T-cell (primary cell): ENCODE measurements at regions not wholly inside any gene's neighbourhood (a gene's known extent, or its start where the extent isn't known, plus 50 kb on each side); places are given as distances from the start of the nearest gene placed in this dataset.

Experiments
- ATAC-seq, 4 experiments: fragments of 200-7000 bp in 3 of 4; fragments of 150-1000 bp in 1 of 4; cut with Tn5 transposase; replicated peaks in 1 of 4; 1 replicate in 3 of 4; 2 replicates in 1 of 4; pipeline ENCODE4 v1.10.0; 2021; ENCODE audit warnings: moderate library complexity in 3 of 4, mild to moderate bottlenecking in 2 of 4, moderate number of reproducible peaks in 1 of 4
- CTCF ChIA-PET, 2 donors: fragments of 300-600 bp; sonication (Branson Sonifier 250); formaldehyde crosslinking; loops; one replicate each; lab custom pipeline; 2022; ENCODE audit warnings: antibody characterized with exemption in 2 of 2; lab: Charles Lee
- POLR2A ChIA-PET, 2 donors: fragments of 300-600 bp; sonication (Branson Sonifier 250); formaldehyde crosslinking; loops; one replicate each; lab custom pipeline; 2022; ENCODE audit warnings: antibody characterized with exemption in 2 of 2; lab: Charles Lee
- DNase-seq, 35 experiments: peaks; one replicate each; pipeline versions ENCODE4 v3.0.0 to v3.0.0-alpha.2; 2013 to 2023
- H3K27ac ChIP-seq: one replicate; pipeline ENCODE4 v1.5.1; 2013; ENCODE audit warnings: low read length
- H3K27me3 ChIP-seq, 2 experiments: replicated peaks in 1 of 2; 1 replicate in 1 of 2; 2 replicates in 1 of 2; pipeline versions ENCODE4 v1.6.1 to v1.7.0; 2013; ENCODE audit warnings: low read length in 1 of 2, mixed read lengths in 1 of 2; ENCODE audit not compliant: control insufficient read depth in 2 of 2, insufficient read depth in 2 of 2; ENCODE audit errors: extremely low read depth in 1 of 2
- H3K36me3 ChIP-seq, 2 donors: 1 replicate in 1 of 2; 2 replicates in 1 of 2; pipeline versions ENCODE4 v1.6.1 to v1.7.0; 2013; ENCODE audit warnings: low read length in 1 of 2; ENCODE audit not compliant: control insufficient read depth in 2 of 2, insufficient read depth in 1 of 2; ENCODE audit errors: extremely low read depth in 1 of 2
- H3K4me1 ChIP-seq, 2 experiments: 1 replicate in 1 of 2; 2 replicates in 1 of 2; pipeline versions ENCODE4 v1.6.1 to v1.7.0; 2013; ENCODE audit warnings: low read length in 2 of 2, mixed read lengths in 1 of 2; ENCODE audit not compliant: insufficient read depth in 2 of 2, control insufficient read depth in 1 of 2; ENCODE audit errors: extremely low read depth in 1 of 2
- H3K4me3 ChIP-seq, 2 donors: 1 replicate in 1 of 2; 2 replicates in 1 of 2; pipeline versions ENCODE4 v1.5.1 to v1.7.0; 2013; ENCODE audit warnings: mild to moderate bottlenecking in 2 of 2, low read length in 1 of 2, moderate library complexity in 1 of 2; ENCODE audit not compliant: control insufficient read depth in 1 of 2; ENCODE audit errors: extremely low read depth in 1 of 2
- H3K9me3 ChIP-seq: 2 replicates; pipeline ENCODE4 v1.7.0; 2013
- H3K27ac Mint-ChIP-seq, 2 donors: one replicate each; pipeline ENCODE4 v1.8.0; 2020 to 2021; ENCODE audit warnings: mild to moderate bottlenecking in 2 of 2, mixed read lengths in 2 of 2
- H3K27me3 Mint-ChIP-seq, 2 donors: one replicate each; pipeline ENCODE4 v1.8.0; 2021 to 2022; ENCODE audit warnings: mixed read lengths in 2 of 2
- H3K36me3 Mint-ChIP-seq: one replicate; pipeline ENCODE4 v1.8.0; 2021; ENCODE audit warnings: mixed read lengths
- H3K4me1 Mint-ChIP-seq, 3 donors: one replicate each; pipeline ENCODE4 v1.8.0; 2020 to 2022; ENCODE audit warnings: mixed read lengths in 3 of 3, mild to moderate bottlenecking in 1 of 3
- H3K4me3 Mint-ChIP-seq, 3 donors: one replicate each; pipeline ENCODE4 v1.8.0; 2020 to 2022; ENCODE audit warnings: mild to moderate bottlenecking in 3 of 3, mixed read lengths in 3 of 3, moderate library complexity in 3 of 3
- H3K9me3 Mint-ChIP-seq, 3 donors: one replicate each; pipeline ENCODE4 v1.8.0; 2020 to 2022; ENCODE audit warnings: mixed read lengths in 3 of 3
- WGBS: methylation state at CpG from one replicate; pipeline ENCODE4 v1.1.5; 2013; ENCODE audit warnings: missing lambda C conversion rate; ENCODE audit not compliant: insufficient coverage; 5-methylcytosine and 5-hydroxymethylcytosine counted together

GRCh38 chr11:15769203-15769602, 587.1 kb downstream of the SOX6 start:
- 83% methylated on average over 1 of the region's 3 CpGs for WGBS
- Histone ChIP-seq H3K36me3 (no peaks in the 10 kb centered on the region), H3K27me3 (no peaks in the 10 kb centered on the region), H3K4me1 (no peaks in the 10 kb centered on the region), H3K9me3 (no peaks in the 10 kb centered on the region), H3K4me3 (no peak overlapping the region), H3K27ac (no peak overlapping the region)
- H3K9me3 Mint-ChIP-seq = peaks cover 0 to 2% (median 0%) of the 10 kb centered on the region in 3 donors
- peaks cover 0 to 4% of the 10 kb centered on the region in 2 donors for H3K27me3 Mint-ChIP-seq
- H3K27ac Mint-ChIP-seq = no peak overlapping the region
- H3K4me3 Mint-ChIP-seq = no peak overlapping the region
- no peak for DNase-seq
- ChIA-PET CTCF (no interaction called here), POLR2A (no interaction called here)
- H3K4me1 Mint-ChIP-seq = no peaks in the 10 kb centered on the region
- no peaks in the 10 kb centered on the region for H3K36me3 Mint-ChIP-seq
- ATAC-seq = no peak

- peaks cover 0 to 4% of the 10 kb centered on the region in 2 donors for H3K27me3 Mint-ChIP-seq
- no peaks in the 10 kb centered on the region for H3K4me1 Mint-ChIP-seq
- no peaks in the 10 kb centered on the region for H3K27me3 ChIP-seq
- DNase-seq (peak in 1 of 35 experiments; percentile 5), ATAC-seq (no peak)
- H3K36me3 Mint-ChIP-seq = no peaks in the 10 kb centered on the region
- no peaks in the 10 kb centered on the region for H3K4me1 ChIP-seq
- H3K36me3 ChIP-seq = no peaks in the 10 kb centered on the region
- WGBS = no CpG with 5 or more reads among the region's 1 CpG
- H3K27ac Mint-ChIP-seq = no peak overlapping the region
- no peak overlapping the region for H3K27ac ChIP-seq
- ChIA-PET CTCF (no interaction called here), POLR2A (no interaction called here)
- H3K4me3 ChIP-seq = no peak overlapping the region
- no peaks in the 10 kb centered on the region for H3K9me3 Mint-ChIP-seq
- no peak overlapping the region for H3K4me3 Mint-ChIP-seq
- H3K9me3 ChIP-seq = no peaks in the 10 kb centered on the region
Measured at GRCh38 chr11:15770798-15771414, 585.4 kb downstream of the SOX6 start.

- POLR2A ChIA-PET = no interaction called here
Measured at GRCh38 chr11:15772547-15772946, 583.8 kb downstream of the SOX6 start.

DNA sequence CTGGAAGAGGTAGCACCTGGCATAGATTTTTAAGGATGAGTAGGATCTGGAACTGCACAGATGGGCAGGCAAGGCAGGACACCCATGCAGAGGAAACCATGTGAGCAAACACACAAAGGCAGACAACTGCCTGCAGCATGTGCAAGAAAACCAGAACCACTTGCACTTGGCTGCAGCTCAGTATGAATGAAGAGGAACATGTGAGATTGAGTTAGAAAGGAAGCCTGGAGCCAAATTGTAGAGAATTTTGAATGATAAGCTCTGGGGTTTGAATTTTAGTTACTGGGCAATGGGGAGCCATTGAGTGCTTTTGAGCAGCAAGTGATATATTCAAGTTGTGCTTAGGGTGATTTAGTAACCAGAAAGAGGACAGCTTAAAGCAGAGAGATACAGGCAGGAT, 583.4 kb downstream of the SOX6 start:
- peaks cover 0 to 4% of the 10 kb centered on the region in 2 donors for H3K27me3 Mint-ChIP-seq

More at GRCh38 chr11:15772547-15772946, 583.8 kb downstream of the SOX6 start:
- Mint-ChIP-seq H3K36me3 (no peaks in the 10 kb centered on the region), H3K9me3 (no peaks in the 10 kb centered on the region), H3K27ac (no peak overlapping the region), H3K27me3 (peaks cover 0 to 4% of the 10 kb centered on the region in 2 donors), H3K4me1 (no peaks in the 10 kb centered on the region), H3K4me3 (no peak overlapping the region)
- no peak for ATAC-seq
- no peak for DNase-seq
- CTCF ChIA-PET = interaction anchor here in 1 of 2 donors (1.0 kb wide), 1 partner anchor 11 kb away, joined by 3 read pairs; no protein-coding TSS in a partner anchor
- Histone ChIP-seq H3K27me3 (no peaks in the 10 kb centered on the region), H3K27ac (no peak overlapping the region), H3K36me3 (no peaks in the 10 kb centered on the region), H3K4me3 (no peak overlapping the region), H3K9me3 (no peaks in the 10 kb centered on the region), H3K4me1 (no peaks in the 10 kb centered on the region)
- WGBS = no CpG with 5 or more reads among the region's 3 CpGs

GRCh38 chr11:15773476-15774387, 582.6 kb downstream of the SOX6 start:
- 76% methylated on average over 3 of the region's 13 CpGs for WGBS
- Mint-ChIP-seq H3K27me3 (peaks cover 0 to 4% of the 10 kb centered on the region in 2 donors), H3K4me1 (no peaks in the 10 kb centered on the region), H3K4me3 (no peak overlapping the region), H3K36me3 (no peaks in the 10 kb centered on the region), H3K9me3 (no peaks in the 10 kb centered on the region), H3K27ac (no peak overlapping the region)
- ChIA-PET CTCF (no interaction called here), POLR2A (no interaction called here)
- DNase-seq = no peak
- Histone ChIP-seq H3K4me3 (no peak overlapping the region), H3K27me3 (no peaks in the 10 kb centered on the region), H3K4me1 (no peaks in the 10 kb centered on the region), H3K36me3 (no peaks in the 10 kb centered on the region), H3K27ac (no peak overlapping the region), H3K9me3 (no peaks in the 10 kb centered on the region)
- ATAC-seq = no peak

More for the DNA sequence above, 583.4 kb downstream of the SOX6 start:
- ChIA-PET POLR2A (no interaction called here), CTCF (interaction anchor here in 1 of 2 donors (1.0 kb wide), 1 partner anchor 10 kb away, joined by 3 read pairs; no protein-coding TSS in a partner anchor)
- H3K4me3 Mint-ChIP-seq = no peak overlapping the region
- no peak overlapping the region for H3K27ac Mint-ChIP-seq
- no peak overlapping the region for H3K27ac ChIP-seq
- no peaks in the 10 kb centered on the region for H3K27me3 ChIP-seq
- DNase-seq (no peak), ATAC-seq (no peak)
- H3K36me3 ChIP-seq = no peaks in the 10 kb centered on the region
- H3K4me3 ChIP-seq = no peak overlapping the region
- no peaks in the 10 kb centered on the region for H3K9me3 Mint-ChIP-seq
- H3K4me1 Mint-ChIP-seq = no peaks in the 10 kb centered on the region
- H3K36me3 Mint-ChIP-seq = no peaks in the 10 kb centered on the region
- no peaks in the 10 kb centered on the region for H3K9me3 ChIP-seq
- no peaks in the 10 kb centered on the region for H3K4me1 ChIP-seq

DNA sequence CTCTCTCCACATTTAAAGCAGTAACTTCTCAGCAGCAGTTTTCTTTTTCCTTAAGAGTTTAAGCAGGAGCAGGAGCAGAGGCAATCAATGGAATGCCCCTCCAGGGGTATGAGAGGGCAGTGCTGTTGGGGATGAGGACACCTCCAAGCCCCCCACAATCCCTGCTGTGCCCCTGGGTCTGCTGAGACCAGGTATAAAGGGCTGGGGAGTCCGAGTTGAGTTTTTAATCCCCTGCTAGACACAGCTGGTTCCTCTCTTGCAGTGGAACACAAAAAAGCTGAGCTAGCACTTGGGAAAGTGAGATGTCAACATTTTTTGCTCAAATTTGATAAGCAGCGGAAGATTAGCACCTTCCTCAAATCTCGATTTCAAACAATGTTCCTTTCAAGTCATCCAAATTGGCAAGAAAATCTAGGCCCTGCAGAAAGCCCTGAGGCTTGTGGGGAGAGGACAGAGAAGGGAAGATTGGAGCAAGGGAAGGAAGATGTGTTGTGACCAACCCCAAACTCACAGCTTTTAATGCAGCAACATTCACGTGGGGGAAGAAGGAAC, 581.9 kb downstream of the SOX6 start:
- no peaks in the 10 kb centered on the region for H3K4me1 Mint-ChIP-seq
- CTCF ChIA-PET = no interaction called here
- no peak overlapping the region for H3K4me3 Mint-ChIP-seq
- no CpG with 5 or more reads among the region's 4 CpGs for WGBS
- POLR2A ChIA-PET = no interaction called here
- DNase-seq (no peak), ATAC-seq (no peak)
- H3K36me3 Mint-ChIP-seq = no peaks in the 10 kb centered on the region
- Histone ChIP-seq H3K4me3 (no peak overlapping the region), H3K27me3 (no peaks in the 10 kb centered on the region), H3K9me3 (no peaks in the 10 kb centered on the region), H3K27ac (no peak overlapping the region), H3K36me3 (no peaks in the 10 kb centered on the region), H3K4me1 (no peaks in the 10 kb centered on the region)
- no peaks in the 10 kb centered on the region for H3K9me3 Mint-ChIP-seq
- no peak overlapping the region for H3K27ac Mint-ChIP-seq
- peaks cover 0 to 4% of the 10 kb centered on the region in 2 donors for H3K27me3 Mint-ChIP-seq
